ENCODE measurements at regions not wholly inside any gene's neighbourhood (a gene's known extent, or its start where the extent isn't known, plus 50 kb on each side); places are given as distances from the start of the nearest gene placed in this dataset.

GRCh38 chr12:114774699-114775098 lies 90.7 kb upstream of the TBX3 start:
- DNase-seq (ENCODE audit: low read depth, low spot score) = no peak

DNA sequence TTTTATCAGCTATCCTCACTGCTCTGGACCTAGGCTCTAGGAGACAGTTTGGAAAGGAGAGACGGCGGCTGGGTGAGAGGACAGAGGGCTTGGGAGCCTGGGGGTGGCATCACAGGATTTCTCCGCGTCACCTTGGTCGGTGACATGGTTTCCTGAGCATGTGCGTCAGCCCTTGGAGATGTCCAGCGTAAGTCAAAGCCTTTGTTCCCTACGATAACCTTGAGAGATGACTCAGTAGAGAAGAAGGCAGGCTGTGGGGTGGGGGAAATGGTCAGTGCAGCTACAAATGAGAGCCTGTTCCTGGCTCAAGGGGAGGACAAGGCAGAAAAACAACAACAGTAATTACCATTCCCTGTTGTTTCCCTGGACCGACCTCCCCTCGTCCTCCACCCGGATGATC lies 90.2 kb upstream of the TBX3 start:
- no peak for DNase-seq (ENCODE audit: low read depth, low spot score)

DNA sequence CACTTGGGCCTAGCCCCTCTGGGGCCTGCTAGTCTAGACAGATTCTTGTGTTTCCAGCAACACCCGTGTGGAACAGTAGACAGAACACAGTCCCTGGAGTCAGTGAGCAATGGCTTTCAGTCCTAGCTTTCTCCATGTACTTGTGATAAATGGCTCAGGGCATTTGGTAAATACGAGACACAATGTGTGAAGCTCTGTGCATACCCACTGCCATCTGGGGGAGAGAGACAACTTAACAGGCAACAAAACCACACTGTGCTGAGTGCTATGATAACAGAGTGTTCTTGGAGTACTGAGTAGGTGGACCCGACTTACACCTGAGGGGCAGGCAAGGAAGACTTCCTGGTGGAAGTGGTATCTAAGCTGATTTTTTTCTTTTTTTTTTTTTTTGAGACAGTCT lies 86.3 kb upstream of the TBX3 start:
- DNase-seq (ENCODE audit: low read depth, low spot score) = no peak

GRCh38 chr12:114769634-114770033 lies 85.7 kb upstream of the TBX3 start:
- no peak for DNase-seq (ENCODE audit: low read depth, low spot score)

DNA sequence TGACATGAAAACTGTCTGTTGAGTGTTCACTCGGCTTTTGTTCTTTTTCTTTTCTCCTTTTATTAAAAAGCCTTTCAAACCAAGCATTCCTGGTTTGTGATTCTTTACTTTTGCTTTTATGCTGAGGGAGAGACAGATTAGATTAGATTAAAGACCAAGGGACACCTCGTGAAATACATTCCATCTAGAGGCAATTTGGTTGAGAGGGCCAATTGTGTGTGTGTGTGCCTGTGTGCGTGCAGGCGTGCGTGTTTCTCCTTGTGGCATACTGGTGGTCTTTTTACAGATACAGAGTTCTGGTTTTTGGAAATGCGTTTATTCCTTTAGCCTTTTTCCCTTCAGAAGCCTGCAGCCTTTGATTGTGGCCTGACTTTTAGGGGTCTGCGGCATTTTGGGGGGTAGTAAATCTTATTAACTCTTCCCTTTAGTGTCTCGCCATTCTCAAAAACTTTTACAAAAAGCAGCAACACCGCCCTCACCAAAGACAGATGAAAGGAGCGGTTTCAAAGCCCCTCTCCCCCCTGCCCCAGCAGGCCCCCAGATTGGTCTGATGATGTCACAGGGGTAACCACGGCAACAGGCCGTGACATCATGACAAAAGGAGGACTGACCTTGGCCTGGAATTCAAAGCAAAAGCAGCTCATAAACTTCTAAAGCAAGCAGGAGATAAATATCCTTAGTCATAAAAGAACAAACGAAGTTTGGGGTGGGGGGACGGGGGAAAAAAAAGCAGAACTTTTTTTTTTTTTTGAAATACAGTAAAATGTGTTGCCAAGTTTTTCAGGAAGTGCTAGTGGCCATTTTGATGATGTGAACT lies 84.1 kb upstream of the TBX3 start:
- DNase-seq (ENCODE audit: low read depth, low spot score) = no peak

- no peak for DNase-seq (ENCODE audit: low read depth, low spot score)
Measured at GRCh38 chr12:114767084-114767760, 83.2 kb upstream of the TBX3 start.

DNA sequence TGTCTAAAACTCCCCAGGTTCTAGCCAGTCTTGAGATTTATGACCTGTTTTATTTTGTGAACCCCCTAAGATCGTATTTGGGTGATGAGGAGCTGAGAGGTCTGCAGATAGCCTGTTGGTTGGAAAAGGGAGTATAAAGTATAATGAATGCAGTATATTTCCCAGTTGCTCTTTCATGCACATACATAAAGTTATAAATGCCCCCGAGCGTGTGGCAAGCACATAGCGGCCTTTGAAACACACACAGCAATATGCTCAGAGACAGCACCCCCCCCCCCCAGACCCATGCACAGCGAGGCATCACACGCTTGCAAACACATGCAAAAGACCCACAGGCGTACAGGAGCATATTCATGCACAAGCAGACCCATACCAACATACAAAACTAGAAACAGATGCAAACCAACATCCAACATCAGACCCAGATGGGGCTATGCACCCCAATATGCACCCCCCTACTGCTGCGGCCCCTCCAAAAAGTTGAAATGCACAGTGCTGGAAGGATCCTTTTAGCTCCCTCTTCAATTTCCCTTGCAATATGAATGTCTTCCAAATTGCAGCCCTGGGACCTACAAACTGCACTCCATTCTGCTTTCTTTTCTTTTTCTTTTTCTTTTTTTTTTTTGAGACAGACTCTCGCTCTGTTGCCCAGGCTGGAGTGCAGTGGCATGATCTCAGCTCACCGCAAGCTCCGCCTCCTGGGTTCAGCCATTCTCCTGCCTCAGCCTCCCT lies 82.2 kb upstream of the TBX3 start:
- no peak for DNase-seq (ENCODE audit: low read depth, low spot score)

- no peak for DNase-seq (ENCODE audit: low read depth, low spot score)
Measured at GRCh38 chr12:114764510-114764909, 80.5 kb upstream of the TBX3 start.

DNA sequence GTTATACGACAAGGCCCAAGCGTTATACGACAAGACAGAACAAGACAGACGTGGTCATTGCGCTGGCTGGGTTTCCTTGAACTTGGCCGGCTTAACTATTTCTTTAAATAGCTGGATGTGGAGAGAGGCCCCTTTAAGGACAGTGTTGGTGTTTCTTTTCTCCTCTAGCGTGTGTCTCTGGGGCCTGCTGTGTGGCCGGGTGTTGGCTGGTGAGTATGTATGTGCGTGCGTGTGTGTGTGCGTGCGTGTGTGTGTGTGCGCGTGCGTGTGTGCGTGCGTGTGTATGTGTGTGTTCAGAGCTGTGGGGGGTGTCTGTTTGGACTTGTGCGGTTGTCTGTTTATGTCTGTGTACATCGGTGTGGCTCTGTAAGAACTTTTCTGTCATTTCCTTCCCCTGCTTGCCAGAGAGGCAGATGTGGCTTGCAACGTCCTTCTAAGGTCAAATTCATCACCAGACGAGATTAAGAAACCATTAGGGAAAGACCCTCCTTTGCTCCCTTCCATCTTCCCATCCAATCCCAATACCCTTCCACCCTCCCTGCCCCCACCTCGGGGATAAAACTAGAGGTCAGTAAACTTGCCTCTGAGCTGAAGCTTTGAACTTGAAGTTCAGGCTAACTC lies 78.6 kb upstream of the TBX3 start:
- peak; percentile 12 for DNase-seq (ENCODE audit: low read depth, low spot score)

GRCh38 chr12:114760151-114760877 lies 76.3 kb upstream of the TBX3 start:
- no peak for DNase-seq (ENCODE audit: low read depth, low spot score)

DNA sequence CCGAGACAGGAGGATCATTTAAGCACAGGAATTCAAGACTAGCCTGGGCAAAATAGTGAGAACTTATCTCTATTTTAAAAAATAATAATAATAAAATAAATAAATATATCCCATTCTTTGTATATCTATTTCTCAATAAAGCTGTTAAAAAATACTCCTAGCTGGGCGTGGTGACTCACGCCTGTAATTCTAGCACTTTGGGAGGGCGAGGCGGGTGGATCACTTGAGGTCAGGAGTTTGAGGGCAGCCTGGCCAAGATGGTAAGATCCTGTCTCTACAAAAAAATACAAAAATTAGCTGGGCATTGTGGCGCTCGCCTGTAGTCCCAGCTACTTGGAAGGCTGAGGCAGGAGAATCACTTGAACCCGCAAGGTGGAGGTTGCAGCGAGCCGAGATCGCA lies 75.7 kb upstream of the TBX3 start:
- DNase-seq (ENCODE audit: low read depth, low spot score) = no peak

GRCh38 chr12:114757684-114758325 lies 73.8 kb upstream of the TBX3 start:
- DNase-seq (ENCODE audit: low read depth, low spot score) = no peak

GRCh38 chr12:114752217-114752616 lies 68.2 kb upstream of the TBX3 start:
- DNase-seq (ENCODE audit: low read depth, low spot score) = no peak

DNA sequence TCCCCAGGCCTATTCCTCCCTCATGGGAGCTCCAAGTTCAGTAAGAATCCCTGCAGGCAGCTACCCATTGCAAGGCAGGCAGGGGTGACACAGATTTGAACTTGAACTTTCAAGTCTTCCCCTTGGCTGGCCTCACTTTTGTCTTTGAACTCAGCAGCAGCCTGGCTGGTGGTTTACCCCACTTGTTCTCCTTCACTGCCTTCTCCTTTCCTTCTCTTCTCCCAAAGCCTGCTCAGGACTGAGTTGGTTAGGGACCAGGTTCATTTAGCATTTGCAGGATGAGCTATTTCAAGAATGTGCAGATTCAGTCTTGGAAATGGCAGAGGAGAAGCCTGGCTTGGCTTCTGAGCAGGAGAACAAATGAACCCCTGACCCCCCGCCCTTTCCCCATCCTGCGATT lies 67.7 kb upstream of the TBX3 start:
- no peak for DNase-seq (ENCODE audit: low read depth, low spot score)

DNA sequence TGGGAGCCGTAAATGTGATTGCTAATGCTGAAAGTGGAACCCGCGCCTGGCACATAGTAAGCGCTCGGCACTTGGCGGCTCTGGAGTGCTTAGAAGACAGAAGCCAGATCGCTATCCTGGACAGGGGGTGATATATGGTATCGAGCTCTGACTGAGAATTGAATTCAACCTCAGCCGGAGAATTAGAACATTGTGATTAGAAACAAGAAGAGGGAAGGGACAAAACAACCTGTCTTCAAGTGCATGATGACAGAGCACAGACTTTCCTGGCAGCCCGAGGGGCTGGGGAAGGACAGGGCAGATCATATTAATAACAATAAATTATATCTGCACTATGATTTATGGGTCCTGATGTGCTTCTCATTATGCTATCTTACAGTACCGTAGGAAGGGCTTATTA lies 66.9 kb upstream of the TBX3 start:
- no peak for DNase-seq (ENCODE audit: low read depth, low spot score)

- no peak for DNase-seq (ENCODE audit: low read depth, low spot score)
Measured at GRCh38 chr12:114749065-114749464, 65.1 kb upstream of the TBX3 start.

DNA sequence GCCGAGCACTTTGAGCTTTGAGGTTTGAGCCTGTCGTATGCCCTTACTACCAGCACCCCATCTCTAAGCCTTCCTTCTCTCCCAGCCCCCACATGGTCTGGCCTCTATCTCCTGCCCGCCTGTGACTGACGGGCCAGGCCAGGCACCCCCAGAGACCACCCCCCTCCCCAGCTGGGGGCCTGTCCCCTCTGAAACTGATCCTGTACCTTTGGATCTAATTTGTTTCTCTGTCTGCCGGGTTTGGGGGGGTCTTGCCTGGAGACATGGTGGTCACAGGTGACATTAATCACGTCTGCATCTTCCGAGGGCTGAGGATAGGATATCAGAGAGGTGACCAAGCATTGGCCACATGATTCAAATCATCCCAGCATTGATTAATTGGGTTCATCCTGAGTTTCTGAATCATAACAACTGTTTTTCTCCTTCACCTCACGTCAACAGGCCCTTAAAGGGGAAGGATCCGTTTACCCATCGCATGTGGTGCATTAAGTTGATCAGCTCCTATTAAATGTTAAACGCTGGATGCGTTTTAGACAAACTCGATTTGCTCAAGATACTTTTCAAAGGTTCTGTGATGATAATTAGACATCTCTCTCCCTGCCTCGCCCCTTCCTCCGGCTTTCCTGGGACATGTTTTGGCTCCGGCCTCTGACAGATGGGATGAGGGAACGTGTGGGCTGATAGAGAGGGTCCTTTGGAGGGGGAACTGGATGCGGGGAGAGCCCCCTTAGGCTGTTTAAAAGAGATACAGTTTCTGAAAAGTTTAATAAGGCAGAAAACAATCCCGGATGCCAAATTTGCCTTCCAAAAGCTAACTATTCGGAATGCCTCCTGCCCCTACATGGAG lies 63.3 kb upstream of the TBX3 start:
- no peak for DNase-seq (ENCODE audit: low read depth, low spot score)

DNA sequence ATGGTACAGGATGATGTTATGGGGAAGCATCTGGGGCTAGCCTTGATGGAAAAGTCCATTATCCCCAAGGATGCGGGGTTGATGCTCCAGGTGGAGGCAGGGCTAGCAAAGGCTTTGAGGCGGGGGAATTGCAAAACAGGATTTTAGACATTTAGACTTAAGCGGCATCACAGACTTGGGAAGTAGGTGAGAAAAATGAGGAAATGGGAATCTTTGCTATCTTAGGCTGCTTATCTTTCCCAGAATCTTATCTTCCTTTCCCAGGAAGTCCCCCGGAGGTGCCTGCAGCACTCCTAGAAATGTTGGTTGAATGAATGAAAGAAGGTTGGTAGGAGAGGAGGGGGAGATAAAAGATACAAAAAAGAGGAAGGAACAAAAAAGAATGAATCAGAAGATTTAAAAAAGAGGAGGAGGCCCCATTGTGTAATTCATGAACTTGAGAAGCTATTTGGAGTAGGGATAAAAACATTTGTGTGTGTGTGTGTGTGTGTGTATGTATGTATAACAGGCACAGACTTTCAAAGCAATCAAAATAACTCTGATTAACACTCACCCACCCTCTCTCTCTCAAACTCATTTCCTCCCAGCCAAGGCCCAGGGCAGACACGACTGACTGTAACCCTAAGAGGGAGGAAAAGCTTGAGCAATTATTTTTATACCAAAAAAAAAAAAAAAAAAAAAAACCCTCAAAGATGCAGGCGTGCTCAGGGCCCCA lies 62.5 kb upstream of the TBX3 start:
- DNase-seq (ENCODE audit: low read depth, low spot score) = no peak

DNA sequence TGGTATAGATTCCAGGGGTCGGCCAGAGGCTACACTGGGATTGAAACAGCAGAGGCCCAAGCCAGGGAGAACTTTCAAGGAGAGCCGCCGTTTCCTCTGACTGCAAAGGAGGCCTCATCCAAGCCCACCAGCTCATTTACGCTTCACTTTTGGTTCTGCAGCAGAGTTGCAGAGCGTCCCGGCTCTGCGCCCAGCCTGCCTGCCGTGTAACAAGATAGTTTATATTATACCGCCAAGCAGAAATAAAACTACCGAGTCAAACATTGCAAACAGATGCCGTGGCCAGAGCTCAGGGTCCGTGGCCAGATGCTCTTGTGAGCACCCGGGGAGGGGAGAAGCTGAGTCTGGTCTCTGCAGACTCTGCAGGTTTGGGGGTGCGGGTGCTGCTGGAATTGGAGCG lies 60.7 kb upstream of the TBX3 start:
- DNase-seq (ENCODE audit: low read depth, low spot score) = no peak

Data from smooth muscle cell of the brain vasculature (primary cell).